Non-pigmented ciliary epithelial cell (primary cell): ENCODE measurements at regions not wholly inside any gene's neighbourhood (a gene's known extent, or its start where the extent isn't known, plus 50 kb on each side); places are given as distances from the start of the nearest gene placed in this dataset.

Experiments used
- DNase-seq: peaks from one replicate; pipeline ENCODE4 v3.0.0-alpha.2; 2010; ENCODE audit warnings: low read depth

DNA sequence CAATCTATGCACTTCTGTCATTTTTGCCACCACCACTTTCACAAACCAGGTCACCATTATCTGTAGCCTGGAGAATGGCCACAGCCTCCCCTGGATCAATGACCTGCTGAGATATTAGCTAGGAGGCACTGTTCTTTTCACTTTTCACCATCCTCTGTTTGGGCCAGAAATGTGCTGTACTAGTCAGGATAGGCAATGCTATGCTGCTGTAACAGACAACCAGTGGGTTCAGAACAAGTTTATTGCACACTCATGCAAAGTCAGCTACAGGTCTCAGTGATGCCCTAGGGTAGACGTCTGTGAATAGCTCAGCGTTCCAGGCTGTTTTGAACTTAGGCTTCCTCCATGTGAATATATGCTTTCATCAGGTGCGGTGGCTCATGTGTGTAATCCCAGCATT is 231.5 kb downstream of the SUDS3 start:
- DNase-seq = no peak

DNA sequence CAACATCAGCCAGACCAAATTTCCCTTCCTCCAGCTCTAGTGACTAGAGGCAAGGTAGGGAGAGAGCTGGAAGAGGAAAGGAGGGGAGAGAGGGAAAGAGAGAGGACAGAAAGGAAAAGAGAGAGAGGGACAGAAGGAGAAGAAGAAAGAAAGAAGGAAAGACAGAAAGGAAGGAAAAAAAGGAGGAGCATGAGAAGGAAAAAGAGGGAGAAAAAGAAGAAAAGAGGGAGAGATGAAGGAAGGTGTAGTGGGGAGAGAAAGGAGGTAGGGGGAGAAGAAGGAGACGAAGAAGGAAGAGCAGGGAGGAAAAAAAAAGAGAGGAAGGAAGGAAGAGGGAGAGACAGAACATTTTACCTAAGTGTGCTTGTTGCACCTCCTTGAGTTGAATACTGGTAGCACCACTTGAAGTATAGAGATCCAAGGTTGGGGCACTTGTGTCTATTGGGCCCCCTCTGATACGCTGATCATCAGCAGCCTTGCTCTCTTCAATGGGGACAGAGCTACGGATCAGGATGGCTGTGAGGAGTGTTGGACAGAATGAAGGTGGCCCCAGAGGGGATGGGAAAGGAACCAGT is 232.5 kb downstream of the SUDS3 start:
- DNase-seq = no peak

DNA sequence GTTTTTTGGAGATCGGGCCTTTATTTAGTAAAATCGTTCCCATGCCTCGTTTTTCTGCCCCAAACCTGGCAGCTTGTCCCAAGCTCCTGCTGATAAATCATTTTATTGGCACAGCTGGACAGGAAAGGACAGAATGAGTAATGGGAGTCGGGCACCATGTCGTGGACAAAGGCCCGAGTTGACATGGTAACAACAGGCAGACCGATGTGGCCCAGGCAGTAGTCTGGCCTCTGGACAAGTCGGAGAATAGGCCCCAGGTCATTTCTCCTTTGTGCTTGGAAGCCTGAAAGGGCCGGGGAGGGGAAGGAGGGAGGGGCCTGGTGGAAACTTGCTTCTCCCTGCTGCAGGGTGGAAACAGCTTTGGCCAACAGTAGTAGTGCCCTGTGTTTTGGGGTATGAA is 234.9 kb downstream of the SUDS3 start:
- DNase-seq = no peak

DNA sequence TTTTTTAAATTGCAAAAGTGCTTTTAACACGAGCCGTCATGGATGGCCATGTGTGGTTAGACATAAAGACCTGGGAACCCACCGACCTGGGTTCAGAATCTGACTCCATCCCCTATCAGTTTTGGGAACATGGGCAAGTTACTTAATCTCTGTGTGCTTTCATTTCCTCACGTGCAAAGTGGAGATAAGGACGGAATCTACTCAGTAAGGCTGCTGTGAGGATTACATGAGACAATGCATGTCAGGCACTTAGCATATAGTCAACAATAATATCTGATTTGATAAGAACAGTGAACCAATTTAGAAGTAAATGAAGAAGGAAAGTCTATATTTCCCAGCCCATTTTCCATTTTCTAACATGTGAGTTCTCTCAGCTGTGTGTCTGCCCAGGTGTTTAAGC is 235.4 kb downstream of the SUDS3 start:
- DNase-seq = no peak

DNA sequence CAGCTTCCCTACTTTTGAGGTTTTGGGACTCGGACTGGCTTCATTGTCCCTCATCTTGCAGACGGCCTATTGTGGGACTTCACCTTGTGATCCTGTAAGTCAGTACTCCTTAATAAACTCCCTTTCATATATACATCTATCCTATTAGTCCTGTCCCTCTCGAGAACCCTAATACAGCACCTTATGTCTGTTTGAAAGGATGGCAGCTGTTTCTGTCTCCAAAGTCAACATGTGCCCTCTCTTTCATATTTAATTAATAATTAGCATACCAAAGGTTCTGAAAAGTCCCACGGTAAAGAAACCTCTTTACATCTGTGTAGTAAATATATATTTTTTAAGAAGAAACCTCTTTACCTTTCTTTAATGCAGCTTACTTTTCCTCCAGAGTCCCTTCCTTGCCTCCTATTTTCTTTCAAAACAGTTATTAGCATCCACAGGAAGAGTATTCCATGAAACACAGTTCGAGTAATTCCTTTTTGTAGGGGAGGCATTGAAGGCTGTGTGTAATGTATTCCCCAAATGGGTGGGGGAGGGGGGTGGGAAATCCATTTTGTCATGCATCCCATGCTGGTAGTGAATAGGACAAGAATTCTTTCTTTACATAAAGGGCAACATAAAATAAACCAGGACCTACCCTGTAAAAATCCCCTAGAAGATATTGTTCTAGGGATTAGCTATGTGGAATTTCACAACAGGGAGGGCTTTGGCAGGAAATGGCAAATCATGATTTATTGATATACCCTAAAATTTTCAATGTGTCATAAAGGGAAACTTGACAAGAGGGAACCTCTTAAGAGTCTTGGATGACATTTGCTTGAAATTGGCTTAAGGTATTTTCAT is 241.5 kb downstream of the SUDS3 start:
- no peak for DNase-seq

DNA sequence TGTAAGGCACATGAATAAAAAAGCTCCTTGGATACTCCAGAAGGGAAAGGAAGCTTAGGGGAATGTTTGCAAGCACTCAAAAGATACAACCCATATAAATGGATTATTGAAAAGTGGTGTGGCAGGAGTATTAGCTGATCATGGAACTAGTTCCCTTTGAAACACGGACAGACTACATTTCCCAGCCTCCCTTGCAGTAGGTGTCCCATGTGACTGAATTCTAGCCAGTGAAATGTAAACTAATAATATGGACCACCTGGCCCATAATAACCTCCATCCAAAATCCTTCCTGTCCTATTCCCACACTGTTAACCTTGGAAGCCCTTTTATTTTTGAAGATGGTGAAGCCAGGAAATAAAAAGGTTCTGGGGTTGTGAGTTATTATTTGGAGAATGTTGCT is 242.3 kb downstream of the SUDS3 start:
- no peak for DNase-seq

DNA sequence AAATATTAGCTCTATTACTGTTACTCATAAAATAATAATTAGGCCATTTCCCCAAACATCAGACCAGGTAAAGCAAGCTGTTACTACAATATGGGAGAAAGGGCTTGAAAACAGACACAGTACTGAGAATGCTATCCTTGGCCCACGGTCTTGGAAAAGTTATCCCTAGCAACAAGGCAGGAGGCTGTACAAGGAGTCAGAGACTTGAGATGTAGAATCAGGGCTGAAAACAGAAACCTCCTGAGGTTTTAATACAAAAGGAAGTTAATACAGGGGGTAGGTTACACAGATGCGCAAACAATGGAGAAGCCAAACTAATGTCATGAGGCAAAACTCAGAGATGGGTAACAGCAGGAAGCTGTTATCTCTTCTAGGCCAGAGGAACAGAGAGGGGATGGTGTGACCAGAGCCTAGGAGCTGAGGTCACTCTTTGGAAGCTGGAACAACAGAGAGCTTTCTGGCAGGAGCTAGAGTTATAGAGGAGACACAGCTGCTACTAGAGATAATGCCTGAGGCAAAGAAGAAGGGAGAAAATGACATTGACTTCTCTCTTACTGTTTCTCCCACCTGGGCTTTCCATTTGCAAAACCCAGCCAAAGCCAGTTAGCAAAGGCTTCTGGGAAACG is 248.8 kb downstream of the SUDS3 start:
- DNase-seq = no peak

DNA sequence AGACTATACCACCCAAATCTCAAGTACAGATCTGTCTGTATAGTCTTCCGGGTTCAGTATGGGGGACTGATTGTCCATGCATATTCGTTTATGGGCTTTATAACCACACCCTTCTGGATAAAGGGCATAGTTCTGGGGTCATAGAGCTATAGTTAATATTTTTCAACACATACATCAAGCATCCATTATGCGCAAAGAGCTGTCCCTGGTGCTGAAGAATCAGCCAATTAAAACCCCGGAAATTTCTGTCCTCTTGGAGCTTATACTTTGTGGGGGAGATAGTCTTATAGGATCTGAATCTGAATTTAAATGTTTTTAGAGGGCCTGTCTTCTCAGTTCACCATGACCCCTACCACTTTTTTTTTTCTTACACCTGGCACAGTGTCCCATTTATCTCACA is 256.7 kb downstream of the SUDS3 start:
- DNase-seq = no peak

DNA sequence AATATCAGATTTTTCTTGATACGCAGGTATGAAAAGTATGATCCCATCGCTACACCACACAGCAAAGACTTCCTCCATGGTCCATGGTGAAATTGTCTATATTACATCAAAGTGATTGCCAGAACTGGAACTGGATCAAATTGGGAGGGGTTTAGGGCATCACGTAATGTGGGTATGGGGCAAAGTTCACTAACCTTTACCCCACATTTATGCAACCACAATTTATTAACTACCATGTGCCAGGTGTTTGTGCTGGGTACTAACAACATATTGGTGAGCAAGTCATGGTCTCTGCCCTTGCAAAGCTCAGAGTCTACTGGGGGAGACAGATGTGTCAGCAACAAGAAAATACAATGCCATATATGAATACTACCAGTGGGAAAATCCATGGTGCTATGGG is 258.9 kb downstream of the SUDS3 start:
- no peak for DNase-seq

DNA sequence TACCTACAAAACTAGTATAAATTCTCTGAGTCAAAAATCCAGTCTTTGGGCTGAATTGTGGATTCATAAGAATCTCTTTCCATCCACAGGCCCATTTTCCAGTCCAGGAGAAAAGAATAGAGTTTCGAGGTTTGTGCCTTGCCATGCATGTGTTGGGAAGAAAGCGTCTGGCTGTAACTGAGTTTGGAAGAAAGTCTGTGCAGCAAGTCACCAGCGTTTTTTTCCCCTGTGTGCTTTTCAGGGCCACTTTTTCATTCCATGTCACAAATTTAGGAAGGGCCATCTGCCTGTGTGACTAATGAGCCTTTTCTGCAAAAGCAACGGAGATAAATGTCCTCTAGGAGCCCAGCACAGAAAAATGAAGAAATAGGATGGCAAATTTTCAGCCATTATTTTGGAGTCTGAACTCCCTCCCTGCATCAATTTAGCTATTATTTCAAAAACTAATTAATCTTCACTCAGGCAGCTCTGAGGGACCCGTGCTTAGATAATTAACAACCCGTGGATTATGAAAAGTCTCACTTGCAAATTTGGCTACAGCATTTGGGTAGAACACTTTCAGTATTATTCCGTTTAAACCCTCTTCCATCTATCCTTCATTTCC is 261.5 kb downstream of the SUDS3 start:
- DNase-seq = no peak

DNA sequence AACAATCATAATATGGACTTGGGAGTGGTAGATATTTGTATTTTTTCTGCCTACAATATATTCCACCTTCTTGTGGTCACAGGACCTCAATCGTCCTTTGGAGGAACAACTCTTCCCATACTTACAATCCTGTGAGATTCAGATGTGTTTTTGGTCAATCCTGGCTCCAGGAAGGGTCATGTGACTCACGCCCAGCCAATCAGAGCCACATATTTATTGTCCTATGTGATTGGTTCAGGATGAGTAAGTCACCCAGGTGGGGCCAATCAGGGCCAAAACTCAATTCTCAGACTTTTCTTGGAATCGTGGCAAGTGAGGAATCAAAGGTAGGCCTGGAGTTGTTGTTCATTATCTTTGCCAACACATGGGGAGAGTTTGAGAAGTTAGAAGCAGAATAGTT is 264.9 kb downstream of the SUDS3 start:
- DNase-seq = no peak

DNA sequence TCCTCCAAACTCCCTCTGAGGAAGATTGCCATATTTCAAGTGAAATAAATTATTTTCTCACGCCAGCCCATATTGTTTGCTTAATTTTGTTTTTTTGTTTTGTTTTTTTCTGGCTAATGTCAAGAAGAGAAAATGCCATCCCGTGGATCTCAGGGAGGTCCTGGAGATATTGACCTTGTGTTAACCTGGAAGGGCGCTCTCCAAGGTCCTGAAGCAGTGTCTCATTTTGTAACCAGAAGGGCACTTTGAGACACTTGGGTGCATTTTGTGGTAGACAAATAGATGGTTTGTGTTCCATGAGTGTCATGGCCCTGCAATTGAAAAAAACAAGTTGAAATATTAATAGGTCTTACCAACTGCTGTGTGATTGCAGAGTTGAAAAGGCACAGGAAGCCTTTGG is 268.9 kb downstream of the SUDS3 start:
- DNase-seq = no peak

DNA sequence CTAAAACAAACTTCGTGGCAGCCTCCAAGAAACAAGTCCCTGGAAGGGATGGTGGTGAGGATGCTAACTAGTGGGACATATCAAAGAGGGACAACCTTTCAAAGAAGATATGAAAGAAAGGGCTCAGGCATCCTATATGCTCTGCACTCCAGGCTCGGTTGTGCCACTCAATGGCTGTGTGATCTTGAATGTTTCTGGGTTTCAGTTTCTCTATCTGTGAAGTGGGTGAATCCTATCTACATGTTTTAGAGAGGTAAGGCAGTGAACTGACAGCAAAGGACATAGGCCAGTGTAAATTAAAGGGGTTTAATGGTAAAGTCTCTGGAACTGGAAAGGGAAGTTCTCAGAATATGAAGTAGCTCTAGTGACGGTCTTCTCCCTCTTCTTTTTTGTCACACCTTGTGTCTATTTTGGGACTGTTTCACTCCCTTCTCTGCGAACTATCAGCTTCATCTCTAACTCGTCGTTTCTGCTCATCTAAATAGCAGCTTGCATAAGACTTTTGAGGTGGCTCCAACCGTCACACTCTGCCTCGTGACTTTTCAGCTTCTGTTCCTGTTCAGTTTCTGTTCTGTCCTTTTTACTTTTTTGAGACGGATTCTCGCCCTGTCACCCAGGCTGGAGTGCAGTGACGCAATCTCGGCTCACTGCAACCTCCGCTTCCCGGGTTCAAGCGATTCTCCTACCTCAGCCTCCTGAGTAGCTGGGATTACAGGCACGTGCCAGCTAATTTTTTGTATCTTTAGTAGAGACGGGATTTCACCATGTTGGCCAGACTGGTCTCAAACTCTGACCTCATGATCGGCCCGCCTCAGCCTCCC is 273.6 kb downstream of the SUDS3 start:
- no peak for DNase-seq

DNA sequence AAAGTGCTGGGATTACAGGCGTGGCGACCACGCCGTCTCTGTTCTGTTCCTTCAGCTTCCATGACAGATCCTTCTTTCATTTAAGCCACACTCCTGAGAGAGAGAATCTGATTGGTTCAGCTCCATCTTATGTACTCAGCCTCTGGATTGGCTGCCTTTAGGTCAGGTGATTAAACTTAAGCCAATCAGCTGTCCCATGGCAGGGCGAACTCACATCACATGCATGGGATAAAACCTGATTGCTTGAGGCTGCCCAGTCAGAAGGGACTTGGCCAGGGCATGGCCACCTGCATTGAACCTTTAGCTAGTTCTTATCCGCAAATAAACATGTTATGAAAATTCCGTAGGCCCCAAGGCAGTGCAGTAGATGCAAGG is 274.2 kb downstream of the SUDS3 start:
- DNase-seq = no peak

DNA sequence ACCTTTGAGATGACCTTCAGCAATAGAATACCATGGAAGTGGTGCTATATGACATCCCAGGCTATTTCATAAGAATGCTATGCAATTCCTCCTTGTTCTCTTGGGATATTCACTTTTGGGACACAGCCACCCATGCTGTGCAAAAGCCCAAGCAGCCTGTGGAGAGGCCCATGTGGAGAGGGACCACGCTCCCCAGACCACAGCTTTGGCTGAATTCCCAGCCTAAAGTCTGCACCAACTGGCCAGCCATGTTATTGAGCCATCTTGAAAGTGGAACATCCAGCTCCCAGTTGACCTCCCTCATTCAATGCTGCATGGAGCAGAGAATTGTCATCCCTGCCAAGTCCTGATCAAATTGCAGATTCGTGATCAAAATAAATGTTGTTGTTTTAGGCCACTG is 275.1 kb downstream of the SUDS3 start:
- DNase-seq = no peak

DNA sequence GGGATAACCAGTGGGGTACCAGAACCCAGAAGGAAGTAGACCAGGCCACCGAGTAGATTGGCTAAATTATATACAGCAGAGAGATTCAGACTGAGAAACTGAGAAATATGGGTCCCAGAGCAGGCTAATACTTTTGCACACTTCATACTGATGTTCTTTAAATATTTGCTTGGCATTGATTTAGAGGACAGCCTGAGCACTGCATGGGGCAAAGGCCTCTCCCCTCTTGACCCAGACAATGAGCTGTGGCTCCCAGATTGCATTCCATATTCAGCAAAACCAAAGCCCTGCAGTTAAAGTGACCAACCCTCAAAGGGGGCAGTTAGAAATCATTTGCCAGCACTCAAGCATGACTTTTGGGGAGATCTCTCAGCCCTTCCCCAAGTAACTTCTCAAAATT is 279.2 kb downstream of the SUDS3 start:
- DNase-seq = no peak

DNA sequence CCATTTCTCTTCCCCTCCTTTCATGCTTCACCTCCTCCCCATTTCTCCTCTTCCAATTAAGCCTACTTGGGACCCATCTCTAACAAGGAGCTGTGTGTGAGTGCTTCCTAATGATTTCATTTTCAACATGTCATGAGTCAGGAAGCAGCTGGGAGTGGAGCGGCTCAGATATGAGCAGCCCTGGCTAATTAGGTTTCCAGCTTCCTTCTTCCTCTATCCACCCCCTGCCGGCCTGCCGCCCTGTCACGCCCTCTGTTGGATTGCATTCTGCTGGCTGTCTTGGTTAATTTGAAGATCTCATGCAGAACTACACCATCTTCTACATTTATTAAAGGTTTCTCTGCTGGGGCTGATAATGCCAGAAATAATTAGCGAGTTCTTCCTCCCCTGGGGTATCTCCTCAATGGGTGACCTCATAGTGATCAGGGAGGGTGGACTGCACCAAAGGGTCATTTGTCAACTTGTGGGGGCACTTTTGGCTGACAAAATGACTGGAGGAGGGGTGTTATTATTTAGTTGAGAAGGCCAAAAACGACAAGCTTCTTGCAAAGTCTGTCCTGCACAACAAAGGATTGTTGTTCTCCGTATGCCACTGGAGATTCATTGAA is 300.9 kb upstream of the SRRM4 start:
- DNase-seq = no peak

DNA sequence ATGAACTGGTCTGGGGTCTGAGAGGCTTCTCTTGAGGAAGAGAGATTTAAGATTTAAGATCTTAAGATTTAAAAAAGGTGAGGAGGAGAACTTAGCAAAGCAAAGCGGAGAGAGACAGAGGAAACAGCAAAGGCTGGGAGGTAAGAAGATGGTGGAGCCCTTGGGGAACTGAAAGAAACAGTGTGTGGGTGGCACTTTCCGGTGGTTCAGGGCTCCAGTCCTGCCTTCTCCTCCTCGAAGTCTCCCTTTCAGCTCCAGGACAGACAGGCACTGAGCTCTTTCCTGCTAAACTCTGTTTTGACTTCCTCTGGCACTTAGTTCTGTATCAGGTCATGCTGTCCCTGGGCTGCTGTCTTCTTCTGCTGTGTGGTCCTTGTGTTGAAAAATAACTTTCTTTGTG is 298.7 kb upstream of the SRRM4 start:
- no peak for DNase-seq

DNA sequence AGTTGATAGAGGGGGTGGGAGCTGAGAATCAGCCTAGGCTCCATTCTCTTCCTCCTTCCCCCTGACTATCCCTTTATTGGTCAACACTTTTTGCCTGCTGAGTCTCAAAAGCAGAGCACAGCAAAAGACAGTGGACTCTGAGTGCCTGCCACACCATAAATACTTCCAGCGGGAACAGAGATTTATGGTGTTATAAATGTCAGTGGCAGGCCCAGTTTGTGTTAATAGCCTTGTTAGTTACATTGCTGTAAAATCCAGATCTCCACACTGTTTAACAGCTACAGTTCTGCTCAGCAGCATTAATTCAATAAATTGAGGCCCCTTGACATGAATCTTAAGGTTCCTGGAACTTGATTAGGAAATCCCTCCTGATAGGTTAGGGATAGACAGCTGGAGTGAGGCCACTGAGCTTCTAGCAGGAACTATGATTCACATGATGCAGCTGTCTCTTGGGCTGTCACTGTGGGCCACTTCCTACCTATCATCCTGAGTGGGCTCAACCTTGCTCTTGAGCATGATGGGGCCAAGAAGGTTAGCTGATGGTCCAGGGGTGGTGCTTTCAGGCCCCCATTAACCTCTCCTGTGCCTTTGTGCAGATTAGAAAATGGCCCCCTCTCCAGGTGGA is 295.2 kb upstream of the SRRM4 start:
- no peak for DNase-seq

DNA sequence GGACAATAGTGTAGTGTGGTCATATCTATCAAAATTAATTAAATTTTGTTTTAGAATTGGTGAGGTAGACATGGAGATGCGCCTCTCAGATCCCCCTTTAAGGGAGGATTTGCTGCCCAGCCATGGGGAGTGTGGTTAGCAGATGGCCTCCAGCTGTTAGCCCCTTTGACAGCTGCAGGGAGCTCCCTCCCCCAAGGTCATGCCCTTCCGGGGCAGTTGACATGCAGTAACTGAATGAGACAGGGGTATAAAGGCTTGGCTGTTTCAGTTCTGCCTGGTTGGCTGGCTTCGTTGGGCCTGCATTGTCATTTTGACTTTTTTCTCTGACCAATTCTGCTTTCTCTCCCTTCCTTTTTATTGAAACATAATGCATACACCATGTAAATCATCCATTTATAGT is 291.5 kb upstream of the SRRM4 start:
- no peak for DNase-seq

DNA sequence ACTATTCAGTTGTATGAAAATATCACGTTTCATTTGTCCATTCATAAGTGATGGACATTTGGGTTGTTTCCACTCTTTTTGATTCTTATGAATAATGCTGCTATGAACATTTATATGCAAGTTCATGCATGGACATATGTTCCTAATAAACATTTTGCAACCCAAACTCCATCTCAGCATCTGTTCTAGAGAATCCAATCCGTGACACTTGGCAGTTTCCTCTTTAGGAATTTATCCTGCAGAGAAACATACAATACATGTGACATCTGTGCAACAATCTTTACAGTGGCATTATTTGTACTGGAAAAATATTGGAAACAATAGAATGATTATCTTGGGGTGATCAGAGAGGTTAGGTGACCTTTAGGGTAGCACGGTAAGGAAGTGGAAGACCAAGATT is 290.8 kb upstream of the SRRM4 start:
- no peak for DNase-seq
